ENCODE measurements at regions not wholly inside any gene's neighbourhood (a gene's known extent, or its start where the extent isn't known, plus 50 kb on each side); places are given as distances from the start of the nearest gene placed in this dataset.

- intact Hi-C loops (cut with DNase I), result no loop called here
- Histone ChIP-seq H3K4me1 (no peaks in the 10 kb centered on the region), H3K27ac (no peak overlapping the region), H3K27me3 (no peaks in the 10 kb centered on the region), H3K4me3 (no peak overlapping the region), H3K9ac (ENCODE audit: low read depth in 2 of 2, low read length in 2 of 2) (no peak overlapping the region), H3K36me3 (no peaks in the 10 kb centered on the region), H3K9me3 (no peaks in the 10 kb centered on the region)
- no peak for DNase-seq
- TF ChIP-seq CTCF (IDR thresholded peaks at IDR 0.05), result no peak
Observed at GRCh38 chr14:26382901-26383685, 214.7 kb downstream of the NOVA1 start.

- intact Hi-C loops (cut with DNase I), result no loop called here
- H3K9ac ChIP-seq (ENCODE audit: low read depth in 2 of 2, low read length in 2 of 2), result no peak overlapping the region
- no peak for TF ChIP-seq CTCF (IDR thresholded peaks at IDR 0.05)
- H3K4me3 ChIP-seq, result no peak overlapping the region
- H3K27ac ChIP-seq, result no peak overlapping the region
- no peak for DNase-seq
- no peaks in the 10 kb centered on the region for H3K36me3 ChIP-seq
- no peaks in the 10 kb centered on the region for H3K27me3 ChIP-seq
- H3K9me3 ChIP-seq, result no peaks in the 10 kb centered on the region
- no peaks in the 10 kb centered on the region for H3K4me1 ChIP-seq
Observed at GRCh38 chr14:26381405-26381804, 216.4 kb downstream of the NOVA1 start.

- DNase-seq, result no peak
- intact Hi-C loops (cut with DNase I), result no loop called here
- H3K9me3 ChIP-seq, result no peaks in the 10 kb centered on the region
- no peaks in the 10 kb centered on the region for H3K4me1 ChIP-seq
- H3K27me3 ChIP-seq, result no peaks in the 10 kb centered on the region
- TF ChIP-seq CTCF (IDR thresholded peaks at IDR 0.05), result no peak
- H3K9ac ChIP-seq (ENCODE audit: low read depth in 2 of 2, low read length in 2 of 2), result no peak overlapping the region
- H3K36me3 ChIP-seq, result no peaks in the 10 kb centered on the region
- no peak overlapping the region for H3K4me3 ChIP-seq
- no peak overlapping the region for H3K27ac ChIP-seq
Observed at GRCh38 chr14:26380637-26381036, 217.2 kb downstream of the NOVA1 start.

- H3K27ac ChIP-seq, result no peak overlapping the region
- no peak overlapping the region for H3K4me3 ChIP-seq
- no peak for DNase-seq
- intact Hi-C loops (cut with DNase I), result no loop called here
- H3K36me3 ChIP-seq, result no peaks in the 10 kb centered on the region
- no peak overlapping the region for H3K9ac ChIP-seq (ENCODE audit: low read depth in 2 of 2, low read length in 2 of 2)
- no peaks in the 10 kb centered on the region for H3K4me1 ChIP-seq
- no peaks in the 10 kb centered on the region for H3K9me3 ChIP-seq
- TF ChIP-seq CTCF (IDR thresholded peaks at IDR 0.05), result no peak
- H3K27me3 ChIP-seq, result no peaks in the 10 kb centered on the region
Observed at GRCh38 chr14:26379951-26380350, 217.9 kb downstream of the NOVA1 start.

GRCh38 chr14:26377150-26377549 lies 220.7 kb downstream of the NOVA1 start:
- no peaks in the 10 kb centered on the region for H3K4me1 ChIP-seq
- H3K9me3 ChIP-seq, result no peaks in the 10 kb centered on the region
- H3K27ac ChIP-seq, result no peak overlapping the region
- no peaks in the 10 kb centered on the region for H3K36me3 ChIP-seq
- no peak for DNase-seq
- no peak overlapping the region for H3K9ac ChIP-seq (ENCODE audit: low read depth in 2 of 2, low read length in 2 of 2)
- intact Hi-C loops (cut with DNase I), result no loop called here
- TF ChIP-seq CTCF (IDR thresholded peaks at IDR 0.05), result no peak
- no peaks in the 10 kb centered on the region for H3K27me3 ChIP-seq
- no peak overlapping the region for H3K4me3 ChIP-seq

Measured in colonic mucosa (tissue), 4 donors.